PC-3 (cell line): ENCODE measurements at regions not wholly inside any gene's neighbourhood (a gene's known extent, or its start where the extent isn't known, plus 50 kb on each side); places are given as distances from the start of the nearest gene placed in this dataset.

ENCODE experiments used
- EZH2 ChIP-seq: fragments of 300-600 bp; sonication (generic); IDR thresholded peaks from one replicate; pipeline ENCODE4 v1.6.1; 2017; ENCODE audit warnings: antibody characterized with exemption, mild to moderate bottlenecking, low read length; ENCODE audit not compliant: unreplicated experiment
- EZH2phosphoT487 ChIP-seq: fragments of 300-600 bp; sonication (generic); IDR thresholded peaks from 2 replicates; pipeline ENCODE4 v1.6.1; 2018; ENCODE audit warnings: mild to moderate bottlenecking, antibody characterized with exemption, low read length, borderline replicate concordance
- TF ChIP-seq, protein P1 (sequence below): fragments of 300-600 bp; sonication (generic); conservative IDR thresholded peaks from 2 replicates; pipeline ENCODE4 v1.5.1; 2017; ENCODE audit warnings: antibody characterized with exemption, low read depth, mild to moderate bottlenecking, low read length

DNA sequence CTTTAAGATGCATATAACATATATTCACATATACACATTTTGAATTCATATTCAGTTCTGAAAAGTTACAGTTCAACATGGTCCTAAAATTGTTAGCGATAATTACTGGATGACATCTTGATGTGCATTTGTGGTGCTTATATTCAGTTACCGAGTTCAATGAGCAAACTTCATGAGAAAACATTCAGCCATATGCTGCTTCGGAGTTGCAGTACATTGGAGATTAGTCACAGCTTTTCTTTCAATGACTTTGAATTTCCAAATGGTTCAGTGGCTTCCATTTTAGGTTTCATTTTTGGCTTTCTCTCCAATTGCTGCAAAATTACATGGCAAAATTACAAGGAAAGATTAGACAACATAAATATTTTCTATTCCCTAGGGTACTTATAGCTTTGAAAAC, 198.3 kb upstream of the CNTN3 start:
- TF ChIP-seq EZH2phosphoT487 = no peak
- TF ChIP-seq, protein P1, sequence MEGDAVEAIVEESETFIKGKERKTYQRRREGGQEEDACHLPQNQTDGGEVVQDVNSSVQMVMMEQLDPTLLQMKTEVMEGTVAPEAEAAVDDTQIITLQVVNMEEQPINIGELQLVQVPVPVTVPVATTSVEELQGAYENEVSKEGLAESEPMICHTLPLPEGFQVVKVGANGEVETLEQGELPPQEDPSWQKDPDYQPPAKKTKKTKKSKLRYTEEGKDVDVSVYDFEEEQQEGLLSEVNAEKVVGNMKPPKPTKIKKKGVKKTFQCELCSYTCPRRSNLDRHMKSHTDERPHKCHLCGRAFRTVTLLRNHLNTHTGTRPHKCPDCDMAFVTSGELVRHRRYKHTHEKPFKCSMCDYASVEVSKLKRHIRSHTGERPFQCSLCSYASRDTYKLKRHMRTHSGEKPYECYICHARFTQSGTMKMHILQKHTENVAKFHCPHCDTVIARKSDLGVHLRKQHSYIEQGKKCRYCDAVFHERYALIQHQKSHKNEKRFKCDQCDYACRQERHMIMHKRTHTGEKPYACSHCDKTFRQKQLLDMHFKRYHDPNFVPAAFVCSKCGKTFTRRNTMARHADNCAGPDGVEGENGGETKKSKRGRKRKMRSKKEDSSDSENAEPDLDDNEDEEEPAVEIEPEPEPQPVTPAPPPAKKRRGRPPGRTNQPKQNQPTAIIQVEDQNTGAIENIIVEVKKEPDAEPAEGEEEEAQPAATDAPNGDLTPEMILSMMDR = no peak
- TF ChIP-seq EZH2 = no peak
